Panc1 (cell line): ENCODE measurements at regions not wholly inside any gene's neighbourhood (a gene's known extent, or its start where the extent isn't known, plus 50 kb on each side); places are given as distances from the start of the nearest gene placed in this dataset.

Experiments used
- ATAC-seq: fragments of 200-7000 bp; cut with Tn5 transposase; 2 replicates; pipeline ENCODE4 v1.9.1; 2020; ENCODE audit warnings: mild to moderate bottlenecking, moderate library complexity
- BruUV-seq: library from RNA; stranded (reverse); fragments of 400-500 nt; replicated peaks from 2 replicates; lab custom pipeline; 2021; lab: Mats Ljungman, UMichigan
- CTCF ChIA-PET: fragments of 300-600 bp; sonication (Branson Sonifier 250); formaldehyde crosslinking; loops from one replicate; lab custom pipeline; 2022; ENCODE audit warnings: antibody characterized with exemption; lab: Charles Lee
- POLR2A ChIA-PET: fragments of 300-600 bp; sonication (Branson Sonifier 250); formaldehyde crosslinking; loops from one replicate; lab custom pipeline; 2022; ENCODE audit warnings: antibody characterized with exemption; lab: Charles Lee
- DNase-seq: peaks from one replicate; pipeline ENCODE4 v3.0.0-alpha.2; 2010; ENCODE audit warnings: low read depth, low spot score
- H3K27ac ChIP-seq: 2 replicates; pipeline ENCODE4 v1.5.1; 2011; ENCODE audit warnings: mild to moderate bottlenecking, low read length, inconsistent platforms
- H3K27me3 ChIP-seq: fragments of 200-500 bp; sonication (Bioruptor generic); 2 replicates; pipeline ENCODE4 v1.6.0; 2014; ENCODE audit warnings: low read length, inconsistent platforms; ENCODE audit not compliant: control insufficient read depth, insufficient read depth
- H3K36me3 ChIP-seq: fragments of 200-500 bp; sonication (Bioruptor generic); 2 replicates; pipeline ENCODE4 v1.5.1; 2014; ENCODE audit warnings: inconsistent platforms, mild to moderate bottlenecking, low read length, moderate library complexity; ENCODE audit not compliant: control insufficient read depth, insufficient read depth
- H3K4me1 ChIP-seq: 2 replicates; pipeline ENCODE4 v1.5.1; 2011; ENCODE audit warnings: inconsistent platforms, mild to moderate bottlenecking, low read length, moderate library complexity; ENCODE audit not compliant: control insufficient read depth, insufficient read depth
- H3K4me3 ChIP-seq, 2 experiments: 2 replicates each; pipeline ENCODE4 v1.5.1; 2011 to 2012; ENCODE audit warnings: low read depth in 2 of 2, low read length in 2 of 2, mild to moderate bottlenecking in 2 of 2, inconsistent platforms in 1 of 2, moderate library complexity in 1 of 2
- H3K9me3 ChIP-seq: fragments of 200-500 bp; sonication (Bioruptor generic); 2 replicates; pipeline ENCODE4 v1.5.1; 2014; ENCODE audit warnings: low read depth, mild to moderate bottlenecking, inconsistent platforms, low read length, moderate library complexity; ENCODE audit not compliant: control insufficient read depth, insufficient read depth
- POLR2AphosphoS5 ChIP-seq: IDR thresholded peaks from 2 replicates; pipeline ENCODE4 v1.6.1; 2012; ENCODE audit warnings: mild to moderate bottlenecking, low read depth, low read length, moderate library complexity
- SIN3A ChIP-seq: IDR thresholded peaks from 2 replicates; pipeline ENCODE4 v1.6.1; 2012; ENCODE audit warnings: low read depth, mild to moderate bottlenecking, low read length, moderate library complexity, borderline replicate concordance; ENCODE audit not compliant: insufficient read depth
- TCF7L2 ChIP-seq: IDR thresholded peaks from 2 replicates; pipeline ENCODE4 v1.6.1; 2011; ENCODE audit warnings: mild to moderate bottlenecking, low read depth, low read length, inconsistent platforms
- in situ Hi-C: cut with HindIII; loops from 2 replicates; pipeline ENCODE4 v1.10.0; 2016; ENCODE audit warnings: low sequenced_read_pairs, low pct_unique_long_range_greater_than_20kb
- intact Hi-C: fragments of 100-400 bp; cut with micrococcal nuclease; formaldehyde crosslinking; loops from one replicate; pipeline ENCODE4 v1.10.0; 2022; ENCODE audit not compliant: unreplicated experiment
- TF ChIP-seq, protein P1 (sequence below): fragments of 450-650 bp; IDR thresholded peaks from 2 replicates; pipeline ENCODE4 v1.5.1; 2017; ENCODE audit warnings: mild to moderate bottlenecking
- TF ChIP-seq, protein P2 (sequence below), 2 experiments: IDR thresholded peaks; 2 replicates each; pipeline ENCODE4 v1.6.1; 2011 to 2012; ENCODE audit warnings: low read depth in 2 of 2, control low read depth in 1 of 2, low read length in 1 of 2, mild to moderate bottlenecking in 1 of 2, moderate library complexity in 1 of 2; ENCODE audit not compliant: insufficient read depth in 1 of 2

GRCh38 chrX:9271789-9272525 is 192.9 kb upstream of the TBL1X start:
- H3K36me3 ChIP-seq = no peaks in the 10 kb centered on the region
- H3K27ac ChIP-seq = no peak overlapping the region
- ChIA-PET CTCF (no interaction called here), POLR2A (no interaction called here)
- no peaks in the 10 kb centered on the region for H3K4me1 ChIP-seq
- in situ Hi-C loops = no loop called here
- H3K27me3 ChIP-seq = no peaks in the 10 kb centered on the region
- no peak for ATAC-seq
- TF ChIP-seq, protein P1, sequence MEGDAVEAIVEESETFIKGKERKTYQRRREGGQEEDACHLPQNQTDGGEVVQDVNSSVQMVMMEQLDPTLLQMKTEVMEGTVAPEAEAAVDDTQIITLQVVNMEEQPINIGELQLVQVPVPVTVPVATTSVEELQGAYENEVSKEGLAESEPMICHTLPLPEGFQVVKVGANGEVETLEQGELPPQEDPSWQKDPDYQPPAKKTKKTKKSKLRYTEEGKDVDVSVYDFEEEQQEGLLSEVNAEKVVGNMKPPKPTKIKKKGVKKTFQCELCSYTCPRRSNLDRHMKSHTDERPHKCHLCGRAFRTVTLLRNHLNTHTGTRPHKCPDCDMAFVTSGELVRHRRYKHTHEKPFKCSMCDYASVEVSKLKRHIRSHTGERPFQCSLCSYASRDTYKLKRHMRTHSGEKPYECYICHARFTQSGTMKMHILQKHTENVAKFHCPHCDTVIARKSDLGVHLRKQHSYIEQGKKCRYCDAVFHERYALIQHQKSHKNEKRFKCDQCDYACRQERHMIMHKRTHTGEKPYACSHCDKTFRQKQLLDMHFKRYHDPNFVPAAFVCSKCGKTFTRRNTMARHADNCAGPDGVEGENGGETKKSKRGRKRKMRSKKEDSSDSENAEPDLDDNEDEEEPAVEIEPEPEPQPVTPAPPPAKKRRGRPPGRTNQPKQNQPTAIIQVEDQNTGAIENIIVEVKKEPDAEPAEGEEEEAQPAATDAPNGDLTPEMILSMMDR = no peak
- TF ChIP-seq, protein P2, sequence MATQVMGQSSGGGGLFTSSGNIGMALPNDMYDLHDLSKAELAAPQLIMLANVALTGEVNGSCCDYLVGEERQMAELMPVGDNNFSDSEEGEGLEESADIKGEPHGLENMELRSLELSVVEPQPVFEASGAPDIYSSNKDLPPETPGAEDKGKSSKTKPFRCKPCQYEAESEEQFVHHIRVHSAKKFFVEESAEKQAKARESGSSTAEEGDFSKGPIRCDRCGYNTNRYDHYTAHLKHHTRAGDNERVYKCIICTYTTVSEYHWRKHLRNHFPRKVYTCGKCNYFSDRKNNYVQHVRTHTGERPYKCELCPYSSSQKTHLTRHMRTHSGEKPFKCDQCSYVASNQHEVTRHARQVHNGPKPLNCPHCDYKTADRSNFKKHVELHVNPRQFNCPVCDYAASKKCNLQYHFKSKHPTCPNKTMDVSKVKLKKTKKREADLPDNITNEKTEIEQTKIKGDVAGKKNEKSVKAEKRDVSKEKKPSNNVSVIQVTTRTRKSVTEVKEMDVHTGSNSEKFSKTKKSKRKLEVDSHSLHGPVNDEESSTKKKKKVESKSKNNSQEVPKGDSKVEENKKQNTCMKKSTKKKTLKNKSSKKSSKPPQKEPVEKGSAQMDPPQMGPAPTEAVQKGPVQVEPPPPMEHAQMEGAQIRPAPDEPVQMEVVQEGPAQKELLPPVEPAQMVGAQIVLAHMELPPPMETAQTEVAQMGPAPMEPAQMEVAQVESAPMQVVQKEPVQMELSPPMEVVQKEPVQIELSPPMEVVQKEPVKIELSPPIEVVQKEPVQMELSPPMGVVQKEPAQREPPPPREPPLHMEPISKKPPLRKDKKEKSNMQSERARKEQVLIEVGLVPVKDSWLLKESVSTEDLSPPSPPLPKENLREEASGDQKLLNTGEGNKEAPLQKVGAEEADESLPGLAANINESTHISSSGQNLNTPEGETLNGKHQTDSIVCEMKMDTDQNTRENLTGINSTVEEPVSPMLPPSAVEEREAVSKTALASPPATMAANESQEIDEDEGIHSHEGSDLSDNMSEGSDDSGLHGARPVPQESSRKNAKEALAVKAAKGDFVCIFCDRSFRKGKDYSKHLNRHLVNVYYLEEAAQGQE (IDR thresholded peaks at IDR 0.05; ENCODE audit: insufficient read depth in 1 of 2, low read depth in 2 of 2, low read length in 1 of 2) = no peak
- TF ChIP-seq SIN3A (no peak), POLR2AphosphoS5 (no peak), TCF7L2 (no peak)
- no peak overlapping the region for H3K4me3 ChIP-seq
- H3K9me3 ChIP-seq = no peaks in the 10 kb centered on the region
- BruUV-seq = no TSS peak
- no peak for DNase-seq
- intact Hi-C loops = no loop called here

- H3K9me3 ChIP-seq = no peaks in the 10 kb centered on the region
- no peak for DNase-seq
- TF ChIP-seq TCF7L2 (no peak), SIN3A (no peak), POLR2AphosphoS5 (no peak)
- TF ChIP-seq, protein P1 = no peak
- TF ChIP-seq, protein P2 (IDR thresholded peaks at IDR 0.05; ENCODE audit: insufficient read depth in 1 of 2, low read depth in 2 of 2, low read length in 1 of 2) = no peak
- BruUV-seq = no TSS peak
- ChIA-PET POLR2A (no interaction called here), CTCF (no interaction called here)
- in situ Hi-C loops (no loop called here), intact Hi-C loops (no loop called here)
- ATAC-seq = no peak
- no peaks in the 10 kb centered on the region for H3K27me3 ChIP-seq
- no peak overlapping the region for H3K27ac ChIP-seq
- H3K36me3 ChIP-seq = no peaks in the 10 kb centered on the region
- no peak overlapping the region for H3K4me3 ChIP-seq
- H3K4me1 ChIP-seq = no peaks in the 10 kb centered on the region
Measured at GRCh38 chrX:9273744-9274143, 191.1 kb upstream of the TBL1X start.
